GM12892 (cell line): ENCODE measurements at regions not wholly inside any gene's neighbourhood (a gene's known extent, or its start where the extent isn't known, plus 50 kb on each side); places are given as distances from the start of the nearest gene placed in this dataset.

Source experiments
- POLR2A ChIP-seq: IDR thresholded peaks from 2 replicates; pipeline ENCODE4 v1.6.1; 2011; ENCODE audit warnings: low read depth, low read length, control low read depth
- POLR2AphosphoS5 ChIP-seq: IDR thresholded peaks from 2 replicates; pipeline ENCODE4 v1.6.1; 2011; ENCODE audit warnings: low read depth, low read length, control low read depth
- TAF1 ChIP-seq: IDR thresholded peaks from 2 replicates; pipeline ENCODE4 v1.6.1; 2011; ENCODE audit warnings: low read depth, mild to moderate bottlenecking, control low read depth, low read length, borderline replicate concordance

GRCh38 chr13:39881383-39881782 lies 225.9 kb downstream of the COG6 start:
- no peak for TF ChIP-seq POLR2AphosphoS5
- no peak for TF ChIP-seq POLR2A
- TF ChIP-seq TAF1 = no peak
